Tibial nerve (tissue), 4 donors: ENCODE measurements at regions not wholly inside any gene's neighbourhood (a gene's known extent, or its start where the extent isn't known, plus 50 kb on each side); places are given as distances from the start of the nearest gene placed in this dataset.

Source experiments
- CTCF ChIP-seq, 5 experiments: fragments of 200-600 bp in 3 of 5; fragments of 450-650 bp in 2 of 5; sonication (generic) in 3 of 5; IDR thresholded peaks; one replicate each; pipeline ENCODE4 v1.5.1; 2016 to 2019; ENCODE audit warnings: antibody characterized with exemption in 5 of 5, mild to moderate bottlenecking in 3 of 5, moderate library complexity in 2 of 5
- EP300 ChIP-seq, 2 donors: sonication (generic); formaldehyde crosslinking; IDR thresholded peaks; one replicate each; pipeline ENCODE4 v1.6.1; 2017; ENCODE audit warnings: antibody characterized with exemption in 2 of 2, mild to moderate bottlenecking in 1 of 2
- POLR2A ChIP-seq, 2 donors: fragments of 450-650 bp; IDR thresholded peaks; one replicate each; pipeline ENCODE4 v1.6.1; 2017; ENCODE audit warnings: antibody characterized with exemption in 2 of 2, mild to moderate bottlenecking in 2 of 2, moderate library complexity in 2 of 2

- TF ChIP-seq CTCF (IDR thresholded peaks at IDR 0.05) (no peak), POLR2A (IDR thresholded peaks at IDR 0.05) (no peak), EP300 (IDR thresholded peaks at IDR 0.05) (no peak)
These were observed 161.2 kb upstream of the PLET1 start for GRCh38 chr11:112421879-112422278.
